Stimulated activated CD8-positive, alpha-beta memory T cell treated with anti-CD3 and anti-CD28 coated beads, Interleukin-2, amount 100 ng/mL, for 48 hours (primary cell): ENCODE measurements at regions not wholly inside any gene's neighbourhood (a gene's known extent, or its start where the extent isn't known, plus 50 kb on each side); places are given as distances from the start of the nearest gene placed in this dataset.
"Not testable (repeated sequence)": the region's sequence is repeated elsewhere in the genome, so short reads cannot be mapped to it uniquely, and the experiment has no call there.

Experiments used
- DNase-seq, 2 donors: peaks; one replicate each; pipeline ENCODE4 v3.0.0-alpha.2; 2020; ENCODE audit warnings: low read depth in 2 of 2

DNA sequence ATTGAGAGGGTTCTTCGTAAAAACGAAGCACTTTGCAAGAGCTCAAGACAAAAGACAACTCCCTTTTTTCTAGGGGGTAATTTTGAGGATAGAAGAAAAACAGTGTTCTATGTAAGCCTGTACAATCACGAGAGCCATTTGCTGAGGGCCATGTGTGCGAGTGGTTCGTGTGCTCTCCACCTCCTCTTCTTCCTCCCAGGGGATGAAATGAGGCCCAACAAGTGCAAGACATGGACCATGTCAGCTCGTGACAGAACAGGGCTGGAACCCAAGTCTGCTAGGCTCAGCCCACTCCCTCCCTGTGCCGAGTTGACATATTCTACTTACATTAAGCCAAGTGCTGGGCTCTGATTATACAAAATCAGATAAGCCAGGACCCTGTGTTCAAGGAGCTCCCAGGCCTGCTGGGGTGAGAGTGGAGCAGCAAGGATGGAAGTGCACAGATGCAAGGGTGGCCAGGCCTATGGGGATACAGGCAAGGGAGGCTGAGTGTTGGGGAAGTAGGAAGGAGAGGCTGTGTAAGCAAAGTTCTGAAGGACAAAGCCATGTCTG, 97.9 kb upstream of the MSX2 start:
- no peak for DNase-seq

DNA sequence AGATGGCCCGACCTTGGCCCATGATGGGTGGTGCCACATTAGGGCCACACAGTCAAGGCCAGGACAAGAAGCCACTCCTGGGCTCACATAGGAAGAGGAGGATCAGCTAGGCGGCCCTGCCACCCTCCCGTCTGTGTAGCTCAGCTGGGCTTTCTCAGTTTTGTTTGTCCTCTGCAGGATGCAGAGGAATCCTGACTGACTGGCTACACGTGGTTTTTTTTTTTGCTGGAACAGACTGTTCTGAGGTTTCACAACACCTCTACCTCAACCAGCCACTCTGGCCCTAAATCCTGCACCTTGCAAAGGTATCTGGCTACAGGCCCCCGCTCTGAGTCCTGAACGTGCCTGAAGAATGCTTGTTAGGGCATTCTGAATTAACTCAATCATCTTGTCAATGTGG, 88.3 kb upstream of the MSX2 start:
- no peak for DNase-seq

DNA sequence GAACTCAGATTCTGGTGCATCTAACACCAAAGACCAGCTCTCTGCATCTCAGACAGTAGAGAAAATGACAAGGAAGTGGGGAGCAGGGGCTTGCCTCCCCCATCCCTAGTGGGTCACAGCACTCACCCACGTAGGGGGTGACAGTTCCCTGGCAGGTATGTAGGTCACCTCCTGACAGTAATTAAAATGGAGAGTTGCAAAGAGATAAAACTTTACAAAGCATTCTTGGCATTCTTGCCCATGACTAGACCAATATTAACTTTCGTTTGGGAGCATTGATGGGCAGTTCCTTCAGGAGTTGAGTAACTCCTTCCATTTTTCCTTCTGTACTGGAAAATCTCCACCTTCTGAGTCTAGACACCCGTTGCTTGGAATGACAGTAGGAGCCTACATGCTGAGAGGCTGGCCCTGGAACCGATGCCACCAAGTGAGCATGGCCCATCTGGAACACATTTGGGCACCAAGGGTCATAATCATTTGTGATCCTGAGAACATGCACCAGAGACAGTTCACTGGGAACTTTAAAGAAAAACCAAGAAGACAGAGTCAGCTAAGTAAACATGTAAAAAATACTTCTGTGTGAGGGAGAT, 81.5 kb upstream of the MSX2 start:
- DNase-seq: no peak

DNA sequence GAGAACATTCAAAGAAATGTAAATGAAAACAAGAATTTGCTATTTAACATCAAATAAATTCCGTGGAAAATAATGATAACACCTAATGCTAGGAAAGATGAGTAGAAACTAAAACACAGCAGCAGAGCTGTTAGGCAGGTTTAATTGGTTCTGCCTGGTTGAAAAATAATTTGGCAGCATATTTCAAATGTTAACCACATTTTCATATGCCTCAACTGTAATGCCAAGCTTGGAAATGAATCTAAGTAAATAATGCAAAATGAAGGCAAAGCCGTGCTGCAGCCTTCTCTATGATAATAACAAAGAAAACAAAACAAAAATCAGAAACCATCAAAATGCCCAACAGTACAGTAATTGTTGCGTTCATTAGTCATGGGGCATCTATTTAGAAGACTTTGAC, 79.9 kb upstream of the MSX2 start:
- no peak for DNase-seq

DNA sequence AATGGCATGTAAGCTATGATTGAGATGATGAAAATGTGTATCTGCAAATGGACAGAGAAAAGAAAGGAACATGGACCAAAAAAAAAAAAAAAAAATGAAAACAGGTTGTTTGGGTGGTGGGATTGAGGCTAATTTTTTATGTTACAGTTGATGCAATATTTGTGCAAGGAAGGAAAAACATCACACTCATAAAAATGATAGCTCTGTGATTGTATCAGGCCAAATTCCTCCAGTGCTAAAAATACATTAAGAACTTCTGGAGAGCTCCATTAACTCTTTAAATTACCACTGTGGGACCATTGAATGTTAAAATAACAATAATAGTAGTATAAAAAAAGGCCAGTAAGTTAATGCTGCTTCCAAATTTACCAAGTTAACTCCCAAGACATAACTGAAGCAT, 79.5 kb upstream of the MSX2 start:
- DNase-seq: no peak

DNA sequence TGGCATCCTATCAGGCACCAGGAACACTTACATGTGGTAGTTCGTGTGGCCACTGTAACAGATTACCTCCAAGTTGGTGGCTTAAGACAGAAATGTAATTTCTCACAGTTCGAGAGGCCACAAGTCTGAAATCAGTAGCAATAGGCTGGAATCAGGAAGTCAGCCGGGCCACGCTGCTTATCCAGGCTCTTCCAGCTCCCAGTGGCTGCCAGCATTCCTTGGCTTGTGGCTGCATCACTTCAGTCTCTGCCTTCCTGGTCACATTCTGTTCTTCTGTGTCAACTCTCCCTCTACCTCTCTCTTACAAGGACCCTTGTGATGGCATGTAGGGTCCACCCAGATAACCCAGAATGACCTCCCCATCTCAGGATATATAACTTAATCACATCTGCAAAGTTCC, 78.7 kb upstream of the MSX2 start:
- no peak for DNase-seq

DNA sequence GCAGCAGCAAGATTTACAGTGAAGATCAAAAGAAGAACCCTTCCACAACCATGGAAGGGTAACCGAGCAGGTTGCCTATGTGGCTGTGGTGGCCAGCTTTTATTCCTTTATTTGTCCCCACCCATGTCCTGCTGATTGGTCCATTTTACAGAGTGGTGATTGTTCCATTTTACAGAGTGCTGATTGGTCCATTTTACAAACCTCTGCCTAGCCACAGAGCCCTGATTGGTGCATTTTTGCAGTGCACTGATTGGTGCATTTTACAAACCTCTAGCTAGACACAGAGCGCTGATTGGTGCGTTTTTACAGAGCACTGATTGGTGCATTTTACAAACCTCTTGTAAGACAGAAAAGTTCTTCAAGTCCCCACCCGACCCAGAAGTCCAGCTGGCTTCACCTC, 75.8 kb upstream of the MSX2 start:
- not testable (repeated sequence) for DNase-seq

DNA sequence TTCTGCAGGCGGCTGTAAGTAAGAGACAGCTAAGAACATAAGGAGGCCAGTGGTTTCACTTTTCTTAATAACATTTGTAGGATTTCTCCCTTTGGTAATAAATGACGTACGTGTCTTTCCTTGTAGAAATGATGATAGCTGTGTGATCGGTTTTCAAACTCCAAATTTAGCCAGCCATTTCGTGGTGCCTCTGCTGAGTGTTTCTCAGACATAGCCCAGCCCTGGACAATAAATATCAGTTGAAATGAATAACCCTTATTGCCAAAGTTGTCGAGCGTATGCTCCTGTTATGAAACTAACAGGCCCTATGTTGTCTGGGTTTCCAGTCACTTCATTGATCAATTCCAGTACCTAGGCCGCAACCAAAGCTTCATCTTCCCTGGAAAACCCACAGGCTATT, 75.0 kb upstream of the MSX2 start:
- no peak for DNase-seq

DNA sequence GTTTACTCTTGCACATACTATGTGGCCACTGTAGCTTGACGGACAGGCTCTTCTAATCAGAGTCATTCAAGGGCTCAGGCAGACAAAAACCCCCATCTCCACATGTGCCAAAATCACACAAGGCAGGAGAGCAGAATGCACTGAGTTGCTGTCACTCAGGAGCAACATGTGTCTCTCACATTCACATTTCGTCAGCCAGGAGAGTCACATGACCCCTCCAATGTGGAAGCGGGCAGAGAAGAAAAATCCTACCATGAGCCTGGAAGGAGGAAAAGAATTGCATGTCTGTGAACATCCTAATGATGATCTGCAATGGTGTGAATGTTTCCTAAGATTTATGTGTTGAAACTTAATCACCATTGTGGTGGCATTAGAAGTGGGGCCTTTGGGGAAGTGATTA, 69.9 kb upstream of the MSX2 start:
- no peak for DNase-seq

DNA sequence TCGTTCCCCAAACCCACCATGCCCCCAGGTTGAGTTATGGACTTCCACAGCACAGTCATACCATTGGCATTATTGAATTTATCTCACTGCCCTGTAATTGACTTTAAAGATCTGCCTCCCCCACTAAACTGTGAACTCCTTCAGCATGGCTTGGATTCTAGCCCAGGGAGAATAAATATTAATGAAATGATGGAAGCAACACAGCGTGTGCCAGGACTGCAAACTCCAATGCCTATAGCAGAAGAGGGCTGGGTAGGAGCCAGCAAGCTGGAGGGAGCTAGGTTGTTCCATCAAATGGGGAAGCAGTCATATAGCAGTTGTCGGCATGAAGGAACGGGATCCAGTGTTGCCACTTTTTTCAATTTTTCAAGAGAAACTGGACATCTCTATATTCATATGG, 69.0 kb upstream of the MSX2 start:
- DNase-seq: no peak

DNA sequence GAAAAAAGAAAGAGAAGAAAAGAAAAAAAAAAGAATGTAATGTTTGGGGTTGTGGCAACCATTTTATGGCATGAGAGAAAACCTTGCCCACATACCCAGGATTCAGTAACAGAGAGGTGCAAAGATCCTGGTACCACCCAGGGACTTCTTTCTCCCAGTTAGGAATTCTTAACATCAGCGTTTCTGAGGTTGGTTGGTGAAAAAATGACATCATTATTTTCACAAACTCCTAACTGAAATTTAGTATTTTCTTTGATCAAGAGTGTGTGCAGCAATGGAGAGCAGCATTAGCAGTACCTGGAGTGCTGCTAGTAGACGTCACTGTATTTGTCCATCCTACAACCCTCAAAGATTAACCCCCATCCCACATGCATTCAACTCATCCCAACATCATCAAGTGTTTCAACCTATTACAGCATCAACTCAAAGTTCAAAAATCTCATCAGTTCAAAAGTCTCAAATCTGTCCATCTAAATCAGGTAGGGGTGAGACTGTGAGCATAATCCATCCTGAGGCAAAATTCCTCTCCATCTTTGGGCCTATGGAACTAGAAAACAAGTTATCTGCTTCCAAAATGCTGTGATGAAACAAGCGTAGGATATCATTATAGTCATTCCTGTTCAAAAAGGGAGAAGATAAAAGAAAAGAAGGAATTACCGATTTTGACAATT, 60.1 kb upstream of the MSX2 start:
- no peak for DNase-seq

DNA sequence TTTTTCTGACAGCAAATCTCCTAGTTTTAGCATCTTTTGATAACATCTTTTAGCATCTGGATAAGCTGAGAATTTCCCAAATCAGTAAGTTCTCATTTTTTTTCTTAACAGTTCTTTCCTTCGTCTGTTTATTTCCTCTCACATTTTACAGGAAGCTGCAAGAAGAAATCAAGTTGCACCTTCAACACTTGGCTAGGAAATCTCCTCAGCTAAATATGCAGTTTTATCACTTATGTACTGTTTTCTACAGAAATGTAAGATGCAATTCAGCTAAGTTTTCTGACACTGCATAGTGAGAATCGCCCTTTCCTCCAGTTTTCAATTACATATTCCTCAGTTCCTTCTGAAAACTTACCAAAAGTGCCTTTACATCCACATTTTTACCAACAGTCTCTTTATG, 59.0 kb upstream of the MSX2 start:
- DNase-seq: no peak

DNA sequence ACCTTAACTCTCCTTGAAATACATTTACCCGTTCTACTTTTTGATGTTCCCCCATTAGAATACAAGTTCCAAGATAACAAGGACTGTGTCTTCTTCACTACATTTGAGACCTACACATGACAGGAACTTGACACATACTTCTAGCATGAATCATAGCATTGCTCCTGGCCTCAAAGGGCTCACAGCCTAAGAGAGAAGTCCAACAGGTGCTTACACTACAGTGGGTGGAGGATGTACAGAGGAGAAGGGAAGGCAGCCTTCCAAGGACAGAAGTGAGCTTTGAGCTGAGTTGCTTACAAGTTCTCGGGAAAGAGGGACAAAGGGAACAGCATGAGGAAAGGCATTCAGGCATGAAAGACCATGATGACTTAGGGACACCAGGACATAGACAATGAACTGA, 56.9 kb upstream of the MSX2 start:
- no peak for DNase-seq

DNA sequence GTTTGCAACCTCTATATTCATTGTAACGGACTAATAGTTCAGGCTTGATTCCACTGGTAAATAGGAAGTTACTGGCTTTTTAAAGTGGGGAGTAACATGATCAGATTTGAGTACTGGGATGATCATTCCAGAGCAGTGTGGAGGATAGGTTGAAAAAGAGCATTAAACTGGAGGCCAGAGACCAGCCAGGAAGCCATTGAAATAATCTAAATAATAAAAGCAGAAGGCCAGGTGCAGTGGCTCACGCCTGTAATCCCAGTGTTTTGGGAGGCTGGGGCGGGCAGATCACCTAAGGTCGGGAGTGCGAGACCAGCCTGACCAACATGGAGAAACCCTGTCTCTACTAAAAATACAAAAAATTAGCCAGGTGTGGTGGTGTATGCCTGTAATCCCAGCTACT, 56.0 kb upstream of the MSX2 start:
- no peak for DNase-seq
